NCI-H2081 (cell line): ENCODE measurements at regions not wholly inside any gene's neighbourhood (a gene's known extent, or its start where the extent isn't known, plus 50 kb on each side); places are given as distances from the start of the nearest gene placed in this dataset.
"Not testable (repeated sequence)": the region's sequence is repeated elsewhere in the genome, so short reads cannot be mapped to it uniquely, and the experiment has no call there.

Source experiments
- DNase-seq, 2 experiments: peaks; one replicate each; lab custom pipeline; 2025; lab: John Stamatoyannopoulos, UW

DNA sequence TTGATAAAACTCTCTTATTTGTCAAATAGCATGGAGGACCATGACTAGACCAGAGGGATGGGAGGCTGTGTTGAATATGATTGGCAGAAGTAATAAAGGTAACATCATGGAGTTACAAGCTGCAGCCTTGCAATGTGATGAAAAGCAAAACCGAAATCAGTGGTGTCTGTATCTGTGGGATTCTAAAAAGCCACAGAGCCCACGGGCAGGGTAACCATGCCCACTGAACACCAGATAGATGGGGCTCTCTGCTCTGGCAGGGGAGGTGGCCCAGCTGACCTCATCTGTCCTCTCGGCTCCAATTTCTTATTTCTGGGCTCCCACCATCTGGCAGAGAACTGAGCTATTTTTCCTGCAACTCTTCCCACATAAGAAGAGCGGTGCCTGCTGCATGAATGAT, 1072.2 kb downstream of the GATA3 start:
- no peak for DNase-seq

DNA sequence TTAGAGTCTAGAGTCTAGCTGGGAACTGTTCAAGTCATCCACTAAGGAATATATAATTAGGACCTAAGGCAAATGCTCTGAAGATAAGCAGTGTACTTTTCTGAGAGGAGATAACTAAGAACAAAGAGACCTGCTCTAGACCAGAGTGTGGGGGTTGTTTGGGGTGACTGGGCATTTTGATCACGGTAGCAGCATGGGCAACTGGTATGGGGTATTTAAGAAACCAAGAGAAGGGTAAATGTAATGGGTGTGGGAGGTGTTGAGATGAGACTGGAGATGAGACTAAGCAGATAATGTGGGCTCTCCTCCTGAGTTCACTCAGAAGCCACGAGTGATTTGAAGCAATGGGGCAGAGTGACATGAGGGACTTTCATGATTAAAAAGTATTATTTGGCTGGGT, 1082.9 kb downstream of the GATA3 start:
- DNase-seq = no peak

GRCh38 chr10:9138829-9139228, 1084.3 kb downstream of the GATA3 start:
- DNase-seq = not testable (repeated sequence)

- no peak for DNase-seq
Observed at GRCh38 chr10:9140373-9140772, 1085.9 kb downstream of the GATA3 start.

DNA sequence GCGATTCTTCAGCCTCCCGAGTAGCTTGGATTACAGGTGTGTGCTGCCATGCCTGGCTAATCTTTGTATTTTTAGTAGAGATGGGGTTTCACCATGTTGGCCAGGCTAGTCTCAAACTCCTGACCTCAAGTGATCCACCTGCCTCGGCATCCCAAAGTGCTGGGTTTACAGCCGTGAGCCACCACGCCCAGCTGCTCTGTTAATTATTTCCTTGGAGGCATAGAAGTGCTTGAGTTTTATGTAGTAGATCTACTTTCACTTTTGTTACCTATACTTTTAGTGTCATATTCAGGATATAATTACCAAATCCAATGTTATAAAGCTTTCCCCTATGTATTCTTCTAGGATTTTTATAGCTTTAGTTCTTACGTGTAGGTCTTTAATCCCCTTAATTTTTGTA, 1093.0 kb downstream of the GATA3 start:
- no peak for DNase-seq

- no peak for DNase-seq
Observed at GRCh38 chr10:9149134-9149533, 1094.6 kb downstream of the GATA3 start.

DNA sequence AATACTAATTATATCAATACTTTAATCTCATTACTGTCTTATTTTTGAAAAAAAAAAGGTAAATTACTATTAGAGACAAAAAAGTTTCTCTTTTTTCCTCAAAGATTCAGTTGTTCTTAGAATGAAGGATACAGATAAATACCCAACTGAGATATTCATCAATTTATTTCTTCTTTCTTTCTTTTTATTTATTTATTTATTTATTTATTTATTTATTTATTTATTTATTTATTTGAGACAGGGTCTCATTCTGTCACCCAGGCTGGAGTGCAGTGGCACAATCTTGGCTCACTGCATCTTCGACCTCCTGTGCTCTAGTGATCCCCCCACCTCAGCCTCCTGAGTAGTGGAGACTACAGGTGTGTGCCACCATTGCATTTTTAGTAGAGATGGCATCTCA, 1098.6 kb downstream of the GATA3 start:
- not testable (repeated sequence) for DNase-seq

- no peak for DNase-seq
Observed at GRCh38 chr10:9157656-9158055, 1103.2 kb downstream of the GATA3 start.

DNA sequence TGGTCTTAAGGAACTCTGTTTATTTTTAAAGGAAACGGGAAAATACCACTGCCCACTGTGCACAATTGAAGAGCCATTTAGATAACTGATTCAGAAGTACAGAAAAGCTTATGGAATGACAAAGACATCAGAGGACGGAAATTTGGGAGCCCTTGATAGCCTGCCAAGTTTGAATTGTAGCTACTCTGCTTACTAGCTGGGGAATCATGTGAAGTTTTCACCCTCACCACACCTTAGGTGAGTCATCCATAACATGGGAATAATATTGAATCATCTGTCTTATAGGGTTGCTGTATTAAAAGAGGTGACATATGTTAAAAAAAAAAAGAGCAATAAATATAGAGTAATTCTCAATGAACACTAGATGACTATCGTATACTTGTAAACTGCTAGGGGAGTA, 1104.2 kb downstream of the GATA3 start:
- no peak for DNase-seq

DNA sequence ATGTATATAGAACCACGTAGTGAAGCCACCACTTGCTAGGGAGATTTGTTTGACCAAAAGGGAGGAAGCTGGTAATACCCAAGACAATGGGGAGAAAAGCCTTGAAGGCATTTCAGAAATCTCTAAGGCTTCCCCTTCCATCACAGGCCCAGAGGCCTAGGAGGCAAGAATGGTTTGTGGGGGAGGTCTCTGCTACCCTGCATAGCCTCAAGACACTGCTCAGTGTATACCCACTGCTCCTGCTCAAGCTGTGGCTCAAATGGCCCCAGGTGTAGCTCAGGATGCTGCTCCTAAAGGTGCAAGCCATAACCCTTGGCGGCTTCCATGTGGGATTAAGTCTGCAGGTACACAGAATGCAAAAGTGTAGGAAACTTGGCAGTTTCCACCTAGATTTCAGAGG, 1105.8 kb downstream of the GATA3 start:
- DNase-seq = no peak

DNA sequence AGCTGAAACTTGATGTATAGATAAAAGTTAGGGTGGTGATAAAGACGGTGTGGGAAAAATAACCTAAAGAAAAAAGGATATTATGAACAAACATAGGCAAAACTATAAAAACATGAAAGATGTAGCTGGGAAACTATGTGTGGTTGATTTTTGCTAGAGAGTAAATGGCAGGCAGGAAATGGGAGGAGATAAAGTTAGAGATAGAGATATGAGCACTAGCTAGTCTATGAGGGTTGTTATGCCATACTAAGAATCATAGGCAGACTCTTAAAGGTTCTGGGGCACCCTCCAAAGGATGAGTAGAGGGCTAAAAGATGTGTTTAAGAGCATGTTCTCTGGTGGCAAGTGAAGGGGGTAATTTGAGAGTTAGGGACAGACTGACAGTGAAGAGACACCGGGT, 1109.2 kb downstream of the GATA3 start:
- no peak for DNase-seq

GRCh38 chr10:9166770-9167169, 1112.3 kb downstream of the GATA3 start:
- DNase-seq = no peak

- DNase-seq = no peak
Observed at GRCh38 chr10:9172276-9172675, 1117.8 kb downstream of the GATA3 start.

DNA sequence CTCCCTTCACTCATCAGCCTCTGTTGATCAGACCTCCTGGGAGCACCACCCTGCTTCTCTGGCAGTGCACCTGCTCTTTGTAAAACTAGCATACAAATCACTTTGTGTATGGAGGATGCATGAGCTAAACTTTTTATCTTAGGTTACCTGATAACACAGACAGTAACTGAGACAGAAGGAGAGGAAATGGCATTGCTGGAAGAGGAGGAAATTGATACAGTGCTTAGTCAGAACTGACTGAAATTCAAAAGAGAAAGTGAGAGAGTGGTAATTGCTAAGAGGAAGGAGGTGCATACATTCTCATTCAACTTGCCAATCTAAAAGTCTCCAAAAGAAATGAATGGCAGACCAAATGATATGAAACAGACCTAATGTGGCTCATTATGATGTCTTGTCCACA, 1120.7 kb downstream of the GATA3 start:
- no peak for DNase-seq

GRCh38 chr10:9183197-9183880, 1128.9 kb downstream of the GATA3 start:
- DNase-seq = not testable (repeated sequence)

GRCh38 chr10:9188022-9188810, 1133.7 kb downstream of the GATA3 start:
- no peak for DNase-seq

- no peak for DNase-seq
Observed at GRCh38 chr10:9189448-9189847, 1135.0 kb downstream of the GATA3 start.

DNA sequence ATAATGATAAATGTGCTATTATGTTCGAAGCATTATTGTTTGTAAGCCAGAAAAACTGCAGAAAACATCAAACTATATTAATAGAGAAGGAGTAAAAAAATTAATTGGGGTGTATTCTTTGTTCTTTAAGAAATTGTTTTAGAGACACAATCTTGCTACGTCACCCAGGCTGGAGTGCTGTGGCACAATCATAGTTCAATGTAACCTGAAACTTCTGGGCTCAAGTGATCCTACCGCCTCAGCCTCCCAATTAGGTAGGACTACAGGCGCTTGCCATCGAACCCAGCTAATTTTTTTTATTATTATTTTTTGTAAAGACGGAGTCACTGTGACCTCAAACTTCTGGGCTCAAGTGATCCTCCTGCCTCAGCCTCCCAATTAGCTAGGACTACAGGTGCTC, 1138.6 kb downstream of the GATA3 start:
- no peak for DNase-seq

GRCh38 chr10:9195385-9195784, 1140.9 kb downstream of the GATA3 start:
- DNase-seq = no peak

DNA sequence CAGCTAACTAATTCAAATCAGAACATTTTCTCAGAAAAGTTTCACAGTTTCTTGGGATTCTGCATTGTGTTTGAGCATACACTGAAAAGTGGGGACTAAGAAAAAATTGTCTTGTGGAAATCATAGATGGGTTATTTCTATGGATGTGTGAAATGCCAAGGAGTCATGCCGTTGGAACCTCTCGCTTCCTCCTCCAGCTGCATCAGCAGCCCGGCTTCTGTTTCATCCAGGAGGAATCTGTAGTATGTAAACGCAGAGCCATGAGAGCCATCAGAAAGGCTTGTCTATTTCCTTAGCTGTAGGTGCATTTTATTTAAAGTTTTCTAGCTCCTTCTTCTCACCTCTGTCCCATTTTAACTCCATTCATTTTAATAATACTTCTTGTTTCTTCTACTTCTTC, 1144.1 kb downstream of the GATA3 start:
- DNase-seq = no peak

DNA sequence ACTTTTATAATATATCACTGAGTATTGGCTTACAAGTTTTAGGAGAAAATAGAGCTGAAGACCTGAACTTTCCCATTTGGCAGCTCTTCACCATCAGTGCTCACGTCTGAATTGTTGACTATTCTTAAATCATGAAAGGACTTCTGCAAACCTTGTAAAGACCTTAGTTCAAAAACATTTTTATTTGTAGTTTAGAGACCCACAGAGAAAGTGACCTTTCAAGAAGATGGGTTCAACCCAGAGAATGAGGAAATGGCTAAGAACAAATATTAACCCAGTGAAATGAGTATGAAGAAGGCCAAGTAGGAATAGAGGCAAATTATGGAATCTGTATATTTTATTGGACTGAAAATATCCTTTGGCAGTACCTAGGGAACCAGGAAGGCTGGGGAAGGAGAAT, 1151.1 kb downstream of the GATA3 start:
- DNase-seq = no peak

DNA sequence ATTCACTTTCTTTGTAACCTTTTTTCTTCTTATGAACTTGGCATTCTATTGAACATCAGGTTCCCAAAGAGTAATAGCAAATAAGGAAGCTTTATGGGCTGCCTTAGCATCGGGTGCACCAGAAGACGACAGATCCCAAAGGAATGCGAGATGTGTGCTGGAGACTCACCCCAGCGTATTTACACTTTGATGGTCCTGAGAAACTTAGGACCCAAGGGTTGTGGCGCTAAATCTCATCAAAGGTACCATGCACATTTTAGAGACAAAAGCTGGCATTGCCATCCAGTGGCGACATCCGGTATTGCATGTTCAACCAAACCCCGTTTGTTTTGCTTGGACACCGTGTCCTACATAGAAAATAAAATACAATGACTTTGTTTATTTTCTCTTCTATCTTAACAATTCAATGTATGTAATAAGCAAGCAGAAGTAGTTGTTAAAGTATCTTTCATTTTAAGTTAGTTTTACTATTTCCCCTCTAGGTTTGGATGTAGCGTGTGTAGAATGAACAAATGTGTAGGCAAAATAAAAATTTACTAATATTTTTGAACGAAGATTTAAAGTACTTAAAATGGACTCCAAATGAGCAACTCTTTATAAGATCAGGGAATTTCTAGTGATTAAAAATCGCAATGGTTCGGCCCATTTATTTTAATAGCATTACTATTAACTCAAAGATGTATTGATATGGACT, 1154.8 kb downstream of the GATA3 start:
- DNase-seq = peak; percentile 39 to 49

- no peak for DNase-seq
Observed at GRCh38 chr10:9211228-9211627, 1156.7 kb downstream of the GATA3 start.
